Stimulated activated naive CD8-positive, alpha-beta T cell treated with anti-CD3 and anti-CD28 coated beads, Interleukin-15, Interleukin-2, amounts not matched to agents 100 ng/mL and 50 ng/mL, for 24 hours (primary cell): ENCODE measurements at regions not wholly inside any gene's neighbourhood (a gene's known extent, or its start where the extent isn't known, plus 50 kb on each side); places are given as distances from the start of the nearest gene placed in this dataset.

Experiments used
- H3K27ac Mint-ChIP-seq: one replicate; pipeline ENCODE4 v1.8.0; 2021; ENCODE audit warnings: mild to moderate bottlenecking, mixed read lengths
- H3K27me3 Mint-ChIP-seq: one replicate; pipeline ENCODE4 v1.8.0; 2021; ENCODE audit warnings: mixed read lengths
- H3K36me3 Mint-ChIP-seq: one replicate; pipeline ENCODE4 v1.8.0; 2021; ENCODE audit warnings: low read depth, mixed read lengths
- H3K4me1 Mint-ChIP-seq: one replicate; pipeline ENCODE4 v1.8.0; 2021; ENCODE audit warnings: low read depth, mixed read lengths
- H3K4me3 Mint-ChIP-seq: one replicate; pipeline ENCODE4 v1.8.0; 2021; ENCODE audit warnings: mild to moderate bottlenecking, mixed read lengths
- H3K9me3 Mint-ChIP-seq: one replicate; pipeline ENCODE4 v1.8.0; 2021; ENCODE audit warnings: mixed read lengths

DNA sequence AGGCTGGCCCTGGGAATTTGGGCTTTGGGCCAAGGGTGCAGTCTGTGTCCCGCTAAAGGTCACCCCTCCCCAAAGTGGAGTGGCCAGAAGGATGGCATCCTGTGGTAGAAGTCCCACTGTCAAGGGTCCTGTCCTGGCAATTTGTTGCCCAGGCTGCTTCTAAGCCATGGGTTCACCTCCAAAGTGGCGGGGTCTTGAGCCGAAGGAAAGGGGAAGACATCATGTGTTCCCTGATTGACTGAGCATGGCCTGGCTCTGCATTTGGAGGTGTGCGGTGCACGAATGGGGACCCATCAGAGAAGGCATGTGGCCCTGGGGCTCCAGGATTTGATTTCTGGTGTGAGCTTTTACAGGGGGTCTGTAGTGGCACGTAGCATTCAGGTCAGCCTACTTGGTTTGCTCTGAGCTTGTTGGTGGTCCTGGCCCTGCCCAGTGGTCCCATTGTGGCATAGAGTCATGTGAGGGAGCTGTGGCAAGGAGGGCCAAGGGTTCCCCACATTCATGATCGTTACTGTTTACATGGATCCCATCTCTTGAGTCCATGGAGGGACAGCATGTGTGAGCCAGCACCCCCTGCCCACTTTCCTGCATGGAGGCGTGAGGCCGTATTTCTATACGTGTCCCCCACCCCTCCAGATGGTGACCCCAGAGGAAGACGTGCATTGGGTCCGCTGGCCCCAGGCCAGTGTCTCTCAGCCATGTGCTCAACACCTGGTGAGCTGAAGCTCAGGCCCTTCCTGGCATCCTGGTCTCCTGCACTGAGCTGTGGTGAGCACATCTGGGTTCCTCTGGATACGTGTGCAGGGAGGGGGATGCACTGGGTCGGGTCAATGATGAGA lies 225.1 kb downstream of the SNRPN start:
- Mint-ChIP-seq H3K4me1 (no peaks in the 10 kb centered on the region), H3K4me3 (no peak overlapping the region), H3K27me3 (no peaks in the 10 kb centered on the region), H3K27ac (no peak overlapping the region), H3K9me3 (peaks cover 1% of the 10 kb centered on the region), H3K36me3 (no peaks in the 10 kb centered on the region)

DNA sequence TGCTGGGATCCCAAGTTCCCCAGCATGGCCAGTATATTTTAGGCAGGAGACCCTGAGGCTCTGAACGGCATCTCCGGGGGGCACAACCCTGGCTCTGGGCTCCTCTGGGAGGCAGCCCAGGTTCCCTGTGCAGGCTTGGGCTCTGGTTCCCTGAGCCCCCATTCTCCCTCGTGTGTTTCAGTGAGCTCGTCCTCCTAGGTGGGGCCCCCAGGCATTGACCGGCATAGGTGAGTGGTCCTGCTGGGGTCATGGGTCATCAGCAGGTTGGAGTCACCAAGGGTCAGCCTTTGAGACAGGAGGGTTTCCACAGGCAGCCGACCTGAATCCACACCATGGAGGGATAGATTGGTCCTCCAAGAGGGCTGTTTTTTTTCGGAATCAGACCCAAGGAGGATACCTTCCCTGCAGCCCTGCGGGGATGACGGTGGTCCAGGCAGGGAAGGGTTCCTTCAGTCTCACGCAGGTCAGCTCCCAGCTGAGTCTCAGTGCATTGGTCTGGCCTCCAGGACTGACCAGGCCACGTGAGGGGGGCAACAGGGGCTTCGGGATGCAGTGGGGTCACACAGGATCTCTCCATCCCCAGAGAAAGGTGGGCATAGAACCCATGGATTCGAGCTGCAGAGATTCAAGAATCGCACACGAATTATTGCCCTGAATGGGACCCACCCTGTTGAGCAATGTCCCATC lies 226.0 kb downstream of the SNRPN start:
- Mint-ChIP-seq H3K4me1 (no peaks in the 10 kb centered on the region), H3K27ac (no peak overlapping the region), H3K4me3 (no peak overlapping the region), H3K9me3 (no peaks in the 10 kb centered on the region), H3K36me3 (no peaks in the 10 kb centered on the region), H3K27me3 (no peaks in the 10 kb centered on the region)

DNA sequence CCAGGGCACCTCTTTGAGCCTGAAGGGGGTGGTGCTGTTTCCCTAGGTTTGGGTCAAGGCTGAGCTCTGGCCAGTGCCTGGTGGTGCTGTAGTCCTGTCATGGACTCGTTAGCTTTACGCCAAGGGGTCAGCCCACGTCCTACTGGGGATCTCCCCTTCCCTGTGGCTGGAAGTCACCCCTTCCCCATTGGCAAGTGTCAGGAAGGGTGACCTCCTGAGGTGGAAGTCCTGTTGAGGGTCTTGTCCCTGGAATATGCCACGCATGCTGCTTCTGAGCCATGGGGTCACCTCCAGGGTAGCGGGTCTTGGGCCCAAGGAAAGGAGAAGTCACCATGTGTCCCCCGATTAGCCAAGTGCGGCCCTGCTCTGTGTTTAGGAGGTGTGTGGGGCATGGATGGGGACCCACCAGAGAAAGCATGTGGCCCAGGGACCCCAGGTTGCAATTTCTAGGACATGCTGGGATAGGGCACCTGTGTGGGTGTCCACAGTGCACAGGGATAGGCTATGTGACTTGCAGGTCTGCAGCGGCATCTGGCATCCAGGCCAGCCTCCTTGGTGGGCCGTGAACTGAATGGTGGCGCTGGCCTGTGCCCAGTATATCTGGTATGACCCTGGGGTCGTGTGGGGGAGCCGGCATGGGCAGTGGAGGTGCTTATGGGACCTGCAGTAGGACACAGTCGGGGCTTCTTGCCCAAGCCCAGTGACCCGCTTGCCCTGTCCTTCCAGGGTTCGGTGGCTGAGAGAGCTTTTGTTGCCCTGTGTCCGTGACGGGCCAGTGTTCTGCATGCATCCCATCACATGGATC lies 226.7 kb downstream of the SNRPN start:
- Mint-ChIP-seq H3K4me1 (no peaks in the 10 kb centered on the region), H3K27ac (no peak overlapping the region), H3K27me3 (no peaks in the 10 kb centered on the region), H3K4me3 (no peak overlapping the region), H3K9me3 (no peaks in the 10 kb centered on the region), H3K36me3 (no peaks in the 10 kb centered on the region)

DNA sequence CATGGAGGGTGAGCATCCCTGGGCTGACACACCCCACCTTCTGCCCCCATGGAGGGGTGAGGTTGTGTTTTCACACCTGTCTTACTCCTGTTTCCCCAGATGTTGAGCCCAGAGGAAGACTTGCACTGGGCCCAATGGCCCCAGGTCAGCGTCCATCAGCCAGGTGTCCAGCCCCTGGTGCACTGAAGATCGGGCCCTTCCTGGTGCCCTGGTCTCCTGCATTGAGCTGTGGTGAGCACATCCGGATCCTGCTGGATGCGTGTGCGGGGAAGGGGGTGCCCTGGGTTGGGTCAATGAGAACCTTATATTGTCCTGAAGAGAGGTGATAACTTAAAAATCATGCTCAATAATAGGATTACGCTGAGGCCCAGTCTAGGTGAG lies 227.3 kb downstream of the SNRPN start:
- Mint-ChIP-seq H3K36me3 (no peaks in the 10 kb centered on the region), H3K27me3 (no peaks in the 10 kb centered on the region), H3K27ac (no peak overlapping the region), H3K4me3 (no peak overlapping the region), H3K9me3 (no peaks in the 10 kb centered on the region), H3K4me1 (no peaks in the 10 kb centered on the region)

DNA sequence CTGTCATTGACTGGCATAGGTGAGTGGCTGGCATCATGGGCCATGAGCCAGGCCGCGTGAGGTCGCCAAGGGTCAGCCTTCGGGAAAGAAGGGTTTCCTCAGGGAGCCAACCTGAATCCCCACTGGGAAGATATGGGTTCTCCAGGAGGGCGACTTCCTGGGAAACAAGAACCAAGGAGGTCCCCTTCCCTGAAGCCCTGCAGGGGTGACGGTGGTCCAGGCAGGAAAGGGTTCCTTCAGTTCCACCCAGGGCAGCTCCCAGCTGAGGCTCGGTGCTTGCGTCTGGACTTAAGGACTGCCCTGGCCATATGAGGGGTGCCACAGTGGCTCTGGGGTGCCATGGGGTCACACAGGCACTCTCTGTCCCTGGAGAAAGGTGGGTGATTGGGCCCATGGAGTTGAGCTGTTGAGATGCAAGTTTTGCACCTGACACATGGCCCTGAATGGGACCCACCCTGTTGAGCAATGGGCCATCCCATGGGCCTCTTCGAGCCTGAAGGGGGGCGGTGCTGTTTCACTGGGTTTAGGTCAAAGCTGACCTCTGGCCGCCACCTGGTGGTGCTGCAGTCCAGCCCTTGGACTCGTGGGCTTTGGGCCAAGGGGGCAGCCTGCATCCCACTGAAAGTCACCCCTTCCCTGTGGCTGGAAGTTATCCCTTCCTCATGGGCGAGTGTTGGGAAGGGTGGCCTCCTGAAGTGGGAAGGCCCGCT lies 228.1 kb downstream of the SNRPN start:
- Mint-ChIP-seq H3K9me3 (no peaks in the 10 kb centered on the region), H3K36me3 (no peaks in the 10 kb centered on the region), H3K27me3 (no peaks in the 10 kb centered on the region), H3K4me1 (no peaks in the 10 kb centered on the region), H3K27ac (no peak overlapping the region), H3K4me3 (no peak overlapping the region)

DNA sequence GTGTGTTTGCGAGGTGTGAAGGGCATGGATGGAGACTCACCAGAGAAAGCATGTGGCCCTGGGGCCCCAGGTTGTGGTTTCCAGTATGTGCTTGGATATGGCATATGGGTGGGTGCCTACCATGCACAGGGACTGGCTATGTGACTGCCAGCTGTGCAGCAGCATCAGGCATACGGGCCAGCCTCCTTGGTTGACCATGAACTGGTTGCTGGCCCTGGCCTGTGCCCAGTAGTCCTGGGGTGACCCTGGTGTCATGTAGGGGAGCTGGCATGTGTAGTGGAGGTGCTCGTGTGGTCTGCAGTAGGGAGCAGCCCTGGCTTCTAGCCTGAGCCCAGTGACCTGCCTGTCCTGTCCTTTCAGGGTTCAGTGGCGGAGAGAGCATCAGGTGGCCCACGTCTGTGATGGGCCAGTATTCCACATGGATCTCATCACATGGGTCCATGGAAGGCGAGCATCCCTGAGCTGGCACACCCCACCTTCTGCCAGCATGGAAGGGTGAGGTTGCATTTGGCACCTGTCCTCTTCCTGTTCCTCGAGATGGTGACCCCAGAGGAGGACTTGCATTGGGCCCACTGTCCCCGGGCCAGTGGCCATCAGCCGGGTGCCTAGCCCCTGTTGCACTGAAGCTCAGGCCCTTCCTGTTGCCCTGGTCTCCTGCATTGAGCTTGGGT lies 228.9 kb downstream of the SNRPN start:
- Mint-ChIP-seq H3K9me3 (no peaks in the 10 kb centered on the region), H3K27me3 (no peaks in the 10 kb centered on the region), H3K4me3 (no peak overlapping the region), H3K36me3 (no peaks in the 10 kb centered on the region), H3K27ac (no peak overlapping the region), H3K4me1 (no peaks in the 10 kb centered on the region)

DNA sequence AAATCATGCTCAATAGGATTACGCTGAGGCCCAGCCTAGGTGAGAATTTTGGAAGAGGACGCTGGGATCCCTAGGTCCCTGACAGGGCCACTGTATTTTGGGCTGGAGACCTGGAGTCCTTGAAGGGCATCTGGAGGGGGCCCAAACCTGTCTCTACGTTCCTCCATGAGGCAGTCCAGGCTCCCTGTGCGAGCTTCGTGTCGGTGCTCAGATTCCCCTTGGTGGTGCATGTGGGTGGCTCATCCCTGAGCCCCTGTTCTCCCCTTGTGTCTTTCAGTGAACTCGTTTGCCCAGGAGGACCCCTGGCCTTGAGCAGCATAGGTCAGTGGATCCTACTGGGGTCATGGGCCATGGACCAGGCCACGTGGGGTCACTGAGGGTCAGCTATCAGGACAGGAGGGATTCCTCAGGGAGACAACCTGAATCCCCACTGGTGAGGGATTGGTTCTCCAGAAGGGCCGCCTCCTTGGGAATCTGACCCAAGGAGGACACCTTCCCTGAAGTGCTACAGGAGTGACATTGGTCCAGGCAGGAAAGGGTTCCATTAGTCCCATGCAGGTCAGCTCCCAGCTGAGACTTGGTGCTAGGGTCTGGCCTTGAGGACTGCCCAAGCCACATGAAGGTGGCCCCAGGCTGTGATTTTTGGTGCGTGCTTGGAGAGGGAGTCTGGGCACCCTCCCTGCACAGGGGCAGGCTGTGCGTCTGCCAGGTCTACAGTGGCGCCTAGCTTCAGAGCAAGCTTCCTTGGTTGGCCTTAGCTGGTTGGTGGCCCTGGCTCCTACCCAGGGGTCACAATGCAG lies 229.8 kb downstream of the SNRPN start:
- H3K27ac Mint-ChIP-seq, result no peak overlapping the region
- H3K4me1 Mint-ChIP-seq, result no peaks in the 10 kb centered on the region
- H3K36me3 Mint-ChIP-seq, result no peaks in the 10 kb centered on the region
- no peaks in the 10 kb centered on the region for H3K27me3 Mint-ChIP-seq
- no peak overlapping the region for H3K4me3 Mint-ChIP-seq
- no peaks in the 10 kb centered on the region for H3K9me3 Mint-ChIP-seq

DNA sequence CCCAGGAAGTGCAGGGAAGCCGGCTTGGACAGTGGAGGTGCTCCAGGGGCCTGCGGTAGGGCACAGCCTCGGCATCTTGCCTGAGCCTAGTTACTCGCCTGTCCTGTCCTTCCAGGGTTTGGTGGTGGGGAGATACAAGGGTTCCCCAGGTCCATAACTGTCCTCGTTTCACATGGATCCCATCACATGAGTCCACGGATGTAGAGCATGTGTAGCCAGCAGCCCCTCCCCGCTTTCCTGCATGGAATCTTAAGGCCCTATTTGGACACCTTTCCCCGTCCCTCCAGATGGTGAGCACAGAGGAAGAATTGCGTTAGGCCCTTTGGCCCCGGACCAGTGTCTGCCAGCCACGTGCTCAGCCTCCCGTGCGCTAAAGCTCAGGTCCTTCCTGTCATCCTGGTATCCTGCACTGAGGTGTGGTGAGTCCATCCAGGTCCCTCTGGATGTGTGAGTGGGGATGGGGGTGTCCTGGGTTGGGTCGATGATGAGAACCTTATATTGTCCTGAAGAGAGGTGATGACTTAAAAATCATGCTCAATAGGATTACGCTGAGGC lies 230.4 kb downstream of the SNRPN start:
- Mint-ChIP-seq H3K27ac (no peak overlapping the region), H3K27me3 (no peaks in the 10 kb centered on the region), H3K9me3 (peaks cover 4% of the 10 kb centered on the region), H3K4me1 (no peaks in the 10 kb centered on the region), H3K36me3 (no peaks in the 10 kb centered on the region), H3K4me3 (no peak overlapping the region)

DNA sequence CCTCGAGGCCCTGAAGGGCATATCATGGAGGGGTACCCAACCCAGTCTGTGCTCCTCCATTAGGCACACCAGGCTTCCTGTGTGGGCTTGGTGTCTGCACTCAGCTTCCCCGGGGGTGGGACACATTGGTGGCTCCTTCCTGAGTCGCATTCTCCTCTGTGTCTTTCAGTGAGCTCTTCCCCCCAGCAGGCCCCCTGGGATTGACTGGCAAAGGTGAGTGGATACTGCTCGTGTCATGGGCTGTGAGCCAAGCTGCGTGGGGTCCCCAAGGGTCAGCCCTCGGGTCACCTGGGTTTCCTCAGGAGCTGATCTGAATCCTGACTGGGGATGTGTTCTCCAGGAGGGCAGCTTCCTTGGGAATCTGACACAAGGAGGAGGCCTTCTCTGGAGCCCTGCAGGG lies 231.0 kb downstream of the SNRPN start:
- no peaks in the 10 kb centered on the region for H3K27me3 Mint-ChIP-seq
- no peak overlapping the region for H3K27ac Mint-ChIP-seq
- H3K4me3 Mint-ChIP-seq, result no peak overlapping the region
- H3K4me1 Mint-ChIP-seq, result no peaks in the 10 kb centered on the region
- no peaks in the 10 kb centered on the region for H3K36me3 Mint-ChIP-seq
- peaks cover 5% of the 10 kb centered on the region for H3K9me3 Mint-ChIP-seq

DNA sequence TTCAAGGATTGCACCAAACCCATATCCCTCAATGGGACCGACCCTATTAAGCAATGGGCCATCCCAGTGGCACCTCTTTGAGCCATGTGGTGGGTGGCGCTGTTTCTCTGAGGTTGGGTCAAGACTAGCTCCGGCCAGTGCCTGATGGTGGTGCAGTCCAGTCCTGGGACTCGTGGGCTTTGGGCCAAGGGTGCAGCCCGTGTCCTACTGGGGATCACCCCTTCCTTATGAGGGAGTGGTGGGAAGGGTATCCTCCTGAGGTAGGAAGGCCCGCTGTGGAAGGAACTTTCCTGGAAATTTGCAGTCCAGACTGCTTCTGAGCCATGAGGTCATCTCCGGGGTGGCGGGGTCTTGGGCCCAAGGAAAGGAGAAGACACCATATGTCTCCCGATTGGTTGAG lies 231.6 kb downstream of the SNRPN start:
- Mint-ChIP-seq H3K4me1 (no peaks in the 10 kb centered on the region), H3K9me3 (peaks cover 5% of the 10 kb centered on the region), H3K27ac (no peak overlapping the region), H3K36me3 (no peaks in the 10 kb centered on the region), H3K4me3 (no peak overlapping the region), H3K27me3 (no peaks in the 10 kb centered on the region)

DNA sequence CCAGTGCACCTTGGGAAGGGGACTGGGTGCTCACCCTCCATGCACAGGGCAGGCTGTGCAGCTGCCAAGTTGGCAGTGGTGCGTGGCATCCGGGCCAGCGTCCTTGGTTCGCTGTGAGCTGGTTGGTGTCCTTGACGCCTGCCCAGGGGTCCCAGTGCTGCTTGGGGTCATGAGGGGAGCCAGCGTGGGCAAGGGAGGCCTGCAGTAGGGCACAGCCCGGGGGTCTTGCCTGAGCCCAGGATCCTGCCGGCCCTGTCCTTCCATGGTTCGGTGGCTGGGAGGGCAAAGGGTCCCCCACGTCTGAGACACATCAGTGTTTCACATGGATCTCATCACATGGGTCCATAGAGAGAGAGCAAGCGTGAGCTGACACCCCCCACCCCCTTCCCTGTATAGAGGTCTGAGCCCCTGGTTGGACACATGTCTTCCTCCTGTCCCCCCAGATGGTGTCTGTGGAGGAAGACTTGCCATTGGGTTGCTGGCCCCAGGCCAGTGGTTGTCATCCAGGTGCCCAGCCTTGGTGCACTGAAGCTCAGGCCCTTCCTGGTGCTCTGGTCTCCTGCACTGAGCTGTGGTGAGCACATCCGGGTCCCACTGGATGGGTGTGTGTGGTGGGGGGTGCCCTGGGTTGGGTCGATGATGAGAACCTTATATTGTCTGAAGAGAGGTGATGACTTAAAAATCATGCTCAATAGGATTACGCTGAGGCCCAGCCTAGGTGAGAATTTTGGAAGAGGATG lies 232.3 kb downstream of the SNRPN start:
- Mint-ChIP-seq H3K27ac (no peak overlapping the region), H3K36me3 (no peaks in the 10 kb centered on the region), H3K4me3 (no peak overlapping the region), H3K9me3 (peaks cover 5% of the 10 kb centered on the region), H3K4me1 (no peaks in the 10 kb centered on the region), H3K27me3 (no peaks in the 10 kb centered on the region)

DNA sequence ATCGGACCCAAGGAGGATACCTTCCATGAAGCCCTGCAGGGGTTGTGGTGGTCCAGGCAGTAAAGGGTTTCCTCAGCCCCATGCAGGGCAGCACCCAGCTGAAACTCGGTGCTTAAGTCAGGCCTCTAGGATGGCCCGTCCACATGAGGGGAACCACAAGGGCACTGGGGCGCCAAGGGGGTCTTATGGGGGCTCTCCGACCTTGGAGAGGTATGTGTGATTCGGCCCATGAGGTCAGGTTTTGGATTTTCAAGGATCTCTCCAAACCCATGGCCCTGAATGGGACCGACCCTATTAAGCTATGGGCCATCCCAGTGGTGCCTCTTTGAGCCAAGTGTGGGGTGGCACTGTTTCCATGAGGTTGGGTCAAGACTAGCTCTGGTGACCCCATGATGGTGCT lies 233.3 kb downstream of the SNRPN start:
- Mint-ChIP-seq H3K27ac (no peak overlapping the region), H3K4me3 (no peak overlapping the region), H3K36me3 (no peaks in the 10 kb centered on the region), H3K4me1 (no peaks in the 10 kb centered on the region), H3K9me3 (peaks cover 5% of the 10 kb centered on the region), H3K27me3 (no peaks in the 10 kb centered on the region)

DNA sequence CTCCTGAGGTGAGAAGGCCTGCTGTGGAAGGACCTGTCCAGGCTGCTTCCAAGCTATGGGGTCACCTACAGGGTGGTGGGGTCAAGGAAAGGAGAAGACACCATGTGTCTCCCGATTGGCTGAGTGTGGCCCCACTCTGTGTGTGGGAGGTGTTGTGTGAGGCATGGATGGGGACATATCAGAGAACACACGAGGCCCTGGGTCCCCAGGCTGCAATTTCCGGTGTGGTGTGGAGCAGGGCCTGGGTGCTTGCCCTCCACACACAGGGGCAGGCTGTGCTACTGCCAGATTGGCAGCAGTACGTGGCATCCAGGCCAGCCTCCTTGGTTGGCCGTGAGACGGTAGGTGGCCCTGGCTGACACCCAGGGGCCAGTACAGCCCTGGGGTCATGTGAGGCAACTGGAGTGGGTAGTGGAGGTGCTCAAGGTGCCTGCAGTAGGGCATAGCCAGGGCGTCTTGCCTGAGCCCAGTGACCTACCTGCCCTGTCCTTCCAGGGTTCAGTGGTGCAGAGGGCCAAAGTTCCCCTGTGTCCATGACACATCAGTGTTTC lies 233.8 kb downstream of the SNRPN start:
- H3K4me3 Mint-ChIP-seq, result no peak overlapping the region
- peaks cover 5% of the 10 kb centered on the region for H3K9me3 Mint-ChIP-seq
- no peaks in the 10 kb centered on the region for H3K36me3 Mint-ChIP-seq

More for the DNA sequence above, 233.8 kb downstream of the SNRPN start:
- Mint-ChIP-seq H3K27ac (no peak overlapping the region), H3K4me1 (no peaks in the 10 kb centered on the region), H3K27me3 (no peaks in the 10 kb centered on the region)
